ENCODE measurements at regions not wholly inside any gene's neighbourhood (a gene's known extent, or its start where the extent isn't known, plus 50 kb on each side); places are given as distances from the start of the nearest gene placed in this dataset.

DNA sequence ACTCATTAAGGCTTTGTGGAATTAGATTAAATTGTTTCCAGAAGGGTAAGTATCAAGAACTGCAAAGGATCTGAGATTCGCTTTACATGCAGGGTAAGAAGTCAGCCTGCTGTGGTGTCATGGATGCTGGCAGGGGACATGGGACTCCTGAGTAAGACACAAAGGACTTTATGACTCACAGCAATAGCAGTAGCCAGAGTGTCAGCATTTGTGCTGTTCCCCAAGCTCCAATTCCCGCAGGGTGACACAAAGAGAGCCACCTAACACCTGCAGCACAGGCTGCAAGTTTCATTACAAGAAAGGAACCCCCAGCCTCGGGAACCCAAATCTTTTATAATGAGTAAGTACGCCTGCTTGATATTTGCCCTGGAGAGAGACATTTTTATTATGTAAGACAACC, 298.1 kb upstream of the POU3F1 start:
- intact Hi-C loops (cut with DNase I) = no loop called here
- Histone ChIP-seq H3K4me1 (no peaks in the 10 kb centered on the region), H3K27me3 (peaks cover 0 to 9% (median 0%) of the 10 kb centered on the region in 4 donors), H3K9me3 (peaks cover 0 to 25% (median 10%) of the 10 kb centered on the region in 4 donors), H3K36me3 (no peaks in the 10 kb centered on the region), H3K27ac (replicated peaks in 1 of 4) (no peak overlapping the region), H3K4me3 (no peak overlapping the region)
- no peak for DNase-seq (ENCODE audit: extremely low spot score)
- TF ChIP-seq POLR2AphosphoS5 (IDR thresholded peaks at IDR 0.05) (no peak), EP300 (IDR thresholded peaks at IDR 0.05) (no peak), POLR2A (IDR thresholded peaks at IDR 0.05; ENCODE audit: low read depth) (no peak)
- WGBS = 93% methylated on average over 4 of the region's 4 CpGs

DNA sequence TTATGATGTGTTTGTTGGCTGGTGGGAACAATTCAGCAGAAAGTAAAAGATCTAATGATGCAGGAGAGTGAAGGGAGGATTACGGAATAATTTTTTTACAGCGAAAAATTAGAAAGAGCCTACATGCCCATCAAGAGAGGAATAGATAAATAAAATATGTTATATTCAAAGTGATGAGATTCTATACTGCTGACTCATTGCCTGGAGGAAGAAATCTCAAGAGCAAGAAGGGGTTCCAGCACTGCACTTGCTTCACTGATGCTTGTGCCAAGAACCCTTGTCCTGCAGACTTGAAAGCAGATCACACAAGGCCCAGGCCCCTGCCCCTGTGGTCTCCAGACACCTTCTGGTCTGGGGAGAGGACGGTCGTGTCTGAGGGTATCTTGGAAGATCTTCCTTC, 295.1 kb upstream of the POU3F1 start:
- Histone ChIP-seq H3K4me1 (no peaks in the 10 kb centered on the region), H3K36me3 (no peaks in the 10 kb centered on the region), H3K27ac (replicated peaks in 1 of 4) (no peak overlapping the region), H3K4me3 (no peak overlapping the region), H3K27me3 (peaks cover 0 to 16% (median 2%) of the 10 kb centered on the region in 4 donors), H3K9me3 (peaks cover 0 to 15% (median 4%) of the 10 kb centered on the region in 4 donors)
- WGBS = 84% methylated on average over 4 of the region's 4 CpGs
- intact Hi-C loops (cut with DNase I) = no loop called here
- TF ChIP-seq POLR2A (IDR thresholded peaks at IDR 0.05; ENCODE audit: low read depth) (no peak), EP300 (IDR thresholded peaks at IDR 0.05) (no peak), POLR2AphosphoS5 (IDR thresholded peaks at IDR 0.05) (no peak)
- TF ChIP-seq, protein P1, sequence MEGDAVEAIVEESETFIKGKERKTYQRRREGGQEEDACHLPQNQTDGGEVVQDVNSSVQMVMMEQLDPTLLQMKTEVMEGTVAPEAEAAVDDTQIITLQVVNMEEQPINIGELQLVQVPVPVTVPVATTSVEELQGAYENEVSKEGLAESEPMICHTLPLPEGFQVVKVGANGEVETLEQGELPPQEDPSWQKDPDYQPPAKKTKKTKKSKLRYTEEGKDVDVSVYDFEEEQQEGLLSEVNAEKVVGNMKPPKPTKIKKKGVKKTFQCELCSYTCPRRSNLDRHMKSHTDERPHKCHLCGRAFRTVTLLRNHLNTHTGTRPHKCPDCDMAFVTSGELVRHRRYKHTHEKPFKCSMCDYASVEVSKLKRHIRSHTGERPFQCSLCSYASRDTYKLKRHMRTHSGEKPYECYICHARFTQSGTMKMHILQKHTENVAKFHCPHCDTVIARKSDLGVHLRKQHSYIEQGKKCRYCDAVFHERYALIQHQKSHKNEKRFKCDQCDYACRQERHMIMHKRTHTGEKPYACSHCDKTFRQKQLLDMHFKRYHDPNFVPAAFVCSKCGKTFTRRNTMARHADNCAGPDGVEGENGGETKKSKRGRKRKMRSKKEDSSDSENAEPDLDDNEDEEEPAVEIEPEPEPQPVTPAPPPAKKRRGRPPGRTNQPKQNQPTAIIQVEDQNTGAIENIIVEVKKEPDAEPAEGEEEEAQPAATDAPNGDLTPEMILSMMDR (IDR thresholded peaks at IDR 0.05) = no peak
- no peak for DNase-seq (ENCODE audit: extremely low spot score)

- Histone ChIP-seq H3K36me3 (no peaks in the 10 kb centered on the region), H3K9me3 (peaks cover 0 to 7% (median 2%) of the 10 kb centered on the region in 4 donors), H3K4me3 (no peak overlapping the region), H3K27me3 (peaks cover 0 to 28% (median 5%) of the 10 kb centered on the region in 4 donors), H3K4me1 (no peaks in the 10 kb centered on the region), H3K27ac (replicated peaks in 1 of 4) (no peak overlapping the region)
- DNase-seq (ENCODE audit: extremely low spot score) = no peak
- 74% methylated on average over 5 of the region's 5 CpGs for WGBS
- intact Hi-C loops (cut with DNase I) = no loop called here
- TF ChIP-seq EP300 (IDR thresholded peaks at IDR 0.05) (no peak), POLR2AphosphoS5 (IDR thresholded peaks at IDR 0.05) (no peak), POLR2A (IDR thresholded peaks at IDR 0.05; ENCODE audit: low read depth) (no peak)
- TF ChIP-seq, protein P1 (IDR thresholded peaks at IDR 0.05) = no peak
Measured at GRCh38 chr1:38340409-38340808, 293.8 kb upstream of the POU3F1 start.

DNA sequence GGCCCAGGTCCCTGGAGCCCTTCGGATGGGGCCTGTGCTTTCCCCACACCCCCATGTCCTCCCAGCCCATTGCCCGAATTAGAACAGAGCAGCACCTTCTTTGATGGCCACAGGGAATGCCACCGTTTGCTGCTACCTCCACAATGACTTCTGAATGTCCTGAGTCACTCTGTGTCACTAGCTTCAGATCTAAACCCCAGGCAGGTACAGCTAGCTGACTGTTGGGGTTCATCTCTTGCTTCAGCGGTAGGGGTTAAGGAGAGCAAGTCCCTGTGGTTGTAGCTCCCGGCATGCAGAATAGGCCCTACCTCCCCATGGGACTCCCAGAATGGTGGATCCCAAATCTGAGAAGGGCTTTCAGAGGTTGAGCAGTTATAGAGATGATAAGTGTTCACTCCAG, 291.1 kb upstream of the POU3F1 start:
- WGBS = 87% methylated on average over 2 of the region's 5 CpGs
- intact Hi-C loops (cut with DNase I) = no loop called here
- Histone ChIP-seq H3K36me3 (no peaks in the 10 kb centered on the region), H3K27ac (replicated peaks in 1 of 4) (no peak overlapping the region), H3K27me3 (peaks cover 0 to 48% (median 5%) of the 10 kb centered on the region in 4 donors), H3K9me3 (no peaks in the 10 kb centered on the region), H3K4me3 (no peak overlapping the region), H3K4me1 (no peaks in the 10 kb centered on the region)
- TF ChIP-seq, protein P1 (IDR thresholded peaks at IDR 0.05) = no peak
- TF ChIP-seq EP300 (IDR thresholded peaks at IDR 0.05) (no peak), POLR2AphosphoS5 (IDR thresholded peaks at IDR 0.05) (no peak), POLR2A (IDR thresholded peaks at IDR 0.05; ENCODE audit: low read depth) (no peak)
- DNase-seq (ENCODE audit: extremely low spot score) = no peak

DNA sequence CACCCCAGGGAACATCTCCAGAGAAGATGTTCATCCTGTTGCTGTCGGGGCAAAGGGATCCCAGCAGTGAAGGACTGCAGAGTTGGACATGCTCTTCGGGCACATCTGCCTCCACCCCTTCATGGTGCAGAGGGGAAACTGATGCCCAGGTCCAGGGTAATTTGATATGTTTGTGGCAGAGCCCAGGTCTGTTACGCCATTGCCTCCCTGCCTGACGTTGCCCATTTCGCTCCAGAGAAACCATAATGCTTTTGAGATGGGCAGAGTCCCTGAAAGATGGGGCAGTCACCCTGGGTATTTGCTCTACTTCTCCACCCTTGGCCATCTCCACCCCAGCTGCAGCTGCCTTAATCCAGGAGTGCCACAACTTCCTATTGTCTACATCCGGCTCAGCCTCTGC, 290.4 kb upstream of the POU3F1 start:
- no peak overlapping the region for H3K27ac ChIP-seq (replicated peaks in 1 of 4)
- DNase-seq (ENCODE audit: extremely low spot score) = peak; percentile 37
- intact Hi-C loops (cut with DNase I) = no loop called here
- TF ChIP-seq POLR2A (IDR thresholded peaks at IDR 0.05; ENCODE audit: low read depth) (no peak), POLR2AphosphoS5 (IDR thresholded peaks at IDR 0.05) (no peak), EP300 (IDR thresholded peaks at IDR 0.05) (no peak)
- no peak overlapping the region for H3K4me3 ChIP-seq
- peaks cover 0 to 50% (median 5%) of the 10 kb centered on the region in 4 donors for H3K27me3 ChIP-seq
- no peaks in the 10 kb centered on the region for H3K36me3 ChIP-seq
- 62% methylated on average over 6 of the region's 6 CpGs for WGBS
- no peaks in the 10 kb centered on the region for H3K4me1 ChIP-seq
- no peaks in the 10 kb centered on the region for H3K9me3 ChIP-seq
